ENCODE measurements at regions not wholly inside any gene's neighbourhood (a gene's known extent, or its start where the extent isn't known, plus 50 kb on each side); places are given as distances from the start of the nearest gene placed in this dataset.
"Not testable (repeated sequence)": the region's sequence is repeated elsewhere in the genome, so short reads cannot be mapped to it uniquely, and the experiment has no call there.

DNA sequence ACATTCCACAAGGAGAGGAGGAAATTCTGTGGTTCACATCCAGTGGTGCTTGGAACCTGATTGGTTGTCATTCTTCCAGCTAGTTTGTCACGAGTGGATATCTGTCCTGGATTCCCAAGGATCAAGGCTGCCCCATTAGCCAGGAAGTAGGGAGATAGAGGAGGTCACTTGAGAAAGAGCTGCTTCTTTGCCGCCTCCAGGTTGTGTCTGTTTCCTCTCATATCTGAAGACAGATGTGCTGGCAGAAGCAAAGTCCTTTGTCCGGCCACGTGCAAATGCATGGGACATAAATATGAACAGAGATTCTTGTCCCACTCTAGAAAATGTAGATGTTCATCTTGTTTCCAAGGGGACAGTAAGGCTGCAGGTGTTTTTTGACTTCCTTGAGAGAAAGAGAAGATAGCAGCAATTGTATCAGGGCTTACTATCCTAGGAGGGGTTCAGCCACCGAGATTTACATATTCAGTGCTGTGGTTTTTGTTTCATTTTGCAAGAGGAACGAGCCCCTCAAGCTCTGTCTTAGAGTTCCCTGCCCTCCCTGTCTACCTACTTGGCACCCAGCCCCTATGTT lies 174.4 kb downstream of the RPIA start:
- DNase-seq = no peak

DNA sequence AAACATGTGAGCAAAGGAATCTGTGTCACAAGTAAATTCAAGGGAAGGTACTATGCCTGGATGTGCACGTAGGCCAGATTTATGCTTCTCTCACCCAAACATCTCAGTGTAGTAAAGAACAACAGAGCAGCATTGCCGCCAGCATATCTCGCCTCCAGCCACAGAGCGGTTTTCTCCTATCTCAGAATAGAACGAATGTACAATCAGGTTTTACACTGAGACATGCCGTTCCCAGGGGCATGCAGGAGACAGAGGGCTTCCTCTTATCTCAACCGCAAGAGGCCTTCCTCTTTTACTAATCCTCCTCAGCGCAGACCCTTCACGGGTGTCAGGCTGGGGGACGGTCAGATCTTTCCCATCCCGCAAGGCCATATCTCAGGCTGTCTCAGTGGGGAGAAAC lies 175.3 kb downstream of the RPIA start:
- DNase-seq = no peak

DNA sequence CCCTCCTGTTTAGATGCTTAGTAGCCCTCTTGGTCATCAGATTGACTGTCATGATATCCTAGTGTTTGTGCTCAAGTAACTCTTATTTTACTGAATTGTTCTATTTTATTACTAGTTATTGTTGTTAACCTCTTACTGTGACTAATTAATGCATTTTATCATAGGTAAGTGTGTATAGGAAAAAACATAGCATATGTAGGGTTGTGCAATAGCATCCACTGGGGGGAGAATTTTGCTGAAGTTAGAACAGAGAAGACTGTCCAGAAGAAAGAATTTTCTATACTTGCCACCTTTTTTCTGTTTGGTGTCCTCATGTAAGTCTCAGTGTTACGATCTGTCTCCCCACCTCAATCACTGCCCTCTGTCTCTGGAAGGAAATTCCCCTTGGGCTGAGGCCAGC lies 177.4 kb downstream of the RPIA start:
- DNase-seq = no peak

DNA sequence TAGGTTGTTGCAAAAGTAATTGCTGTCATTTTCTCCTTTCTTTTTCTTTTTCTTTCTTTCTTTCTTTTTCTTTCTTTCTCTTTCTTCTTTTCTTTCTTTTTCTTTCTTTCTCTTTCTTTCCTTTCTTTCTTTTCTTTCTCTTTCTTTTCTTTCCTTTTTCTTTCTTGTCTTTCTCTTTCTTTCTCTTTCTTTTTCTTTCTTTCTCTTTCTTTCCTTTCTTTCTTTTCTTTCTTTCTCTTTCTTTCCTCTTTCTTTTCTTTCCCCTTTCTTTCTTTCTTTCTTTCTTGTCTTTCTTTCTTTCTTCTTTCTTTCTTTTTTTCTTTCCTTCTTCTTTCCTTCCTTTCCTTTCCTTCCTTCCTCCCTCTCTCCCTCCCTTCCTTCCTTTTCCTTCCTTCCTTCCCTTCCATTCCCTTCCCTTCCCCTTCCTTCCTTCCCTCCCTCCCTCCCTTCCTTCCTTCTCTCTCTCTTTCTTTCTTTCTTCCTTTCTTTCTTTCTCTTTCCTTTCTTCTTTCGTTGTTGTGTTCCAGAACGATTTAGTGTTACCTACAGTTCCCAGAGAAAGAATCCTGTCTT lies 178.9 kb downstream of the RPIA start:
- no peak for DNase-seq

DNA sequence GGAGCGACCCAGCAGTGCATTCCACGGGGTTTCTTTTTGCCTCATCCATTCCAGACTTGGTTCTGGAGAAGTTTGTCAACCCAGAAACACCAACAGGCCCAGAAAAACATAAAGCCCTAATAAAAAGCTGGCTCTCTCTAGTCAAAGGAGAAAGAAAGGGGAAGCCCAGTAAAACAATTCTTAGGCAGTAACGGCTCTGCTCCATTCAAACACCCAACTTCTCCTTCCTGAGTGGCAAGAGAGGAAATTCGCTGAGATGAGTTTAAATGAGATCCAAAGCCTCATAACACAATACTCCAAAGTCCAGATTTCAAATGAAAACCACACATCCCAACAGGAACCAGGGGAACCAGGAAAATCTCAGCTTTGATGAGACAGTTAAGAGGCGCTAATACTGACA lies 179.9 kb downstream of the RPIA start:
- no peak for DNase-seq

DNA sequence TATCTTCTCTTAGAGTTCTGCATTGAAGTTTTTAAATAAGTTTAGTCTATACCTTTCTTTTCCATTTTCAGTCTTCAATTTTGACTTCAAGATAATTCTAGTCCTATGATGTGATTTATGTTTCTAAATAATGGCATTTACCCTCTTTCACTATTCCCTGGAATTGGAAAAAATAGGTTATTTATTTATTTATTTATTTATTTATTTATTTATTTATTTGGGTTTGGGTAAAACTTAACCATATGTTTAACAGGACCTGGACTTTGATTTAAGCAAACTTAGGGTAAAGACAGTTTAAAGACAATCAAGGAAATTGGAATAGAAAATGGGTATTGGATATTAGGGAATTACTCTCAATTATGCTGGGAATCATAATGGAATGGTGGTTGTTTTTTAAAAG lies 182.1 kb downstream of the RPIA start:
- DNase-seq = no peak

DNA sequence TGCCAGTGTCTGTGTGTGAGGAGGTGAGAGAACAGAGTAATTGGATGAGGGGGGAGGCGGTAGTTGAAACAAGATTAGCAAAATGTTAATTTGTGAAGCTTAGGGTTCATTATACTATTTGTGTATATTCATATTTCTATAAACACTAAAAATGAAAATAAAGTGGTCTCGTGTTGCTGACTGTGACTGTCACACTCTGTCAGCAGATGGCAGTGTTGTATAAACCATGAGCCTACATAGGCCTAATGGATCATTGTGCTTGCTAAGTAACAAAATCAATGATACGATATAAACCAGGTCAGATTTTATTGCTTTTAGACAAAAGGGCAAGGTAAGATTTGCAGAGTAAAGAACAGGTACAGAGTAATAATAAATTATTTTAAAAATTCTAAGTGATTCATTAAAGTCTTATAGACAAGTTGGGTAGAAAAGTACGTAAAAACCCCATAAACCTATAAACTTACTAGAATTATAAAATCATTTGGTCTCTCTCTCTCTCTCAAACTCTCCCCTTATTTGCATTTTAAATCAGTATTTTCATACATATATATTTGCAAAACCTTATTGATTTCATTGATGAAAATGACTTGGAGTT lies 182.7 kb downstream of the RPIA start:
- peak; percentile 4 for DNase-seq

DNA sequence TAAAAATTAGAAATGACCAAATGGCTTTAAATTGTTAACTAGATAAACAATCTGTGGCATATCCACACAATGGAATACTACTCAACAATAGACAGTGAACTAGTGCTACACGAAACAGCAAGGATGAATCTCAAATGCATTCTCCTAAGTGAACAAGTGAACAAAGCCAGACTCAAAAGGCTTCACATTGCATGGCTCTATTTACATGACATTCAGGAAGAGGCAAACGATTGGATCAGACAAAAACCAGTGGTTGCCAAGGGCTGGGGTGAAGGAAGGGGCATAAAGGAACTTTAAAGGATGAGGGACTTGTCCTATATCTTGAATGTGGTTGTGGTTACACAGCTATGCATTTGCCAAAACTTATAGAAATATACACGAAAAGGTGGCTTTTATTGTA lies 184.3 kb downstream of the RPIA start:
- DNase-seq = no peak

DNA sequence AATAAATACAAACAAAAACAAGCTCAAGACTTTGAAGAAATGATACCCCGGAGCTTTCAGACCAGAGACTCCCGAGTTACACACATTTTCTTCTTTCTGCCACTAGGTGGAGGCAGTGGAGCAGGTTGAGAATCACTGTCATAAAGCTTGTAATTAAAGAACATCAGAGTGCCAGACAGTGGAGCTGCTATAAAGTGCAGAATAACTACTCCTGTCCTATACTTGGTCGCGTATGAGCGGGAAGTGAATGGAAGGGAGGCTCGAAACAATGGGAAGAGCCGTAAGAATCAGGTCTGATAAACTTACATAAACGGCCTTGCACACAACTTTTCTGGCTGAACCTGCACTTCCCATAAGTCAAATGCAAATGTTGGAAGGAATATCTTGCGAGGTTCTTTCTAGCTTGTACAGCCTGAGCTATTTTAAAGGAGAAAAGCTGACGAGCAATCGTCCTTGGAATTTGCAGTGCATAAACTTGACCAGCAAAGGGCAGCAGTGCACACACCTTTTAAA lies 189.0 kb downstream of the RPIA start:
- peak; percentile 23 for DNase-seq

DNA sequence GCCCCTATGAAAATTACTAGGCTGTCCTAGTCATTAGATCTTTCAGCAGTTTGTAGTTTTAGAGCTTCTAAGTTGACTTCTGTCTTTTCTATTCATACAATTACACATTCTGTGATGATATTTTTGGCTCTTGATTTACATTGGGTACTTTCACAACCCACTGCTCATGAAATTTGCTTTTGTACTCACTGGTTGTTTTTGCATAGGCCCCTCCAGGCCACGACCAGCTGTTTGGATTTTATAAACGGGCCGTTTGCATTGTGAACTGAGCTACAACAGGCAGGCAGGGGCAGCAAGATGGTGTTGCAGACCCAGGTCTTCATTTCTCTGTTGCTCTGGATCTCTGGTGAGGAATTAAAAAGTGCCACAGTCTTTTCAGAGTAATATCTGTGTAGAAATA lies 193.8 kb downstream of the RPIA start:
- DNase-seq = no peak

DNA sequence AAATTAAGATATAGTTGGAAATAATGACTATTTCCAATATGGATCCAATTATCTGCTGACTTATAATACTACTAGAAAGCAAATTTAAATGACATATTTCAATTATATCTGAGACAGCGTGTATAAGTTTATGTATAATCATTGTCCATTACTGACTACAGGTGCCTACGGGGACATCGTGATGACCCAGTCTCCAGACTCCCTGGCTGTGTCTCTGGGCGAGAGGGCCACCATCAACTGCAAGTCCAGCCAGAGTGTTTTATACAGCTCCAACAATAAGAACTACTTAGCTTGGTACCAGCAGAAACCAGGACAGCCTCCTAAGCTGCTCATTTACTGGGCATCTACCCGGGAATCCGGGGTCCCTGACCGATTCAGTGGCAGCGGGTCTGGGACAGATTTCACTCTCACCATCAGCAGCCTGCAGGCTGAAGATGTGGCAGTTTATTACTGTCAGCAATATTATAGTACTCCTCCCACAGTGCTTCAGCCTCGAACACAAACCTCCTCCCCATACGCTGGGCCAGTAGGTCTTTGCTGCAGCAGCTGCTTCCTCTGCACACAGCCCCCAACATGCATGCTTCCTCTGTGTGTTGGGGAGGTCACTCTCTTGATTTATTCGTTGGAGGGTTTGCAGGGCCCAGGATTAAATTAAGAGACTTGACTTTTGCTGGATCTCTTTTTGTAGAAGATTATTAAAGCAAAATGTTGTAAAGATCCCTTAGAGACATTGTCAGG lies 194.4 kb downstream of the RPIA start:
- DNase-seq = no peak

DNA sequence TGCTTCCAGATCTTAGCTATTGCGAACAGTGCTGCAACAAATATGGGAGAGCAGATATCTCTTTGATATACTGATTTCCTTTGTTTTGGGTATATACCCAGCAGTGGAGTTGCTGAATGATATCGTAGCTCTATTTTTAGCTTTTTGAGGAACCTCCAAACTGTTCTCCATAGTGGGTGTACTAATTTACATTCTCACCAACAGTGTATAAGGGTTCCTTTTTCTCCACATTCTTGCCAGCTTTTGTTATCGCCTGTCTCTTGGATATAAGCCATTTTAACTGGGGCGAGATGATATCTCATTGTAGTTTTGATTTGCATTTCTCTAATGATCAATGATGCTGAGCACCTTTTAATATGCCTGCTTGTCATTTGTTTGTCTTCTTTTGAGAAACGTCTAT lies 196.0 kb downstream of the RPIA start:
- DNase-seq = not testable (repeated sequence)

DNA sequence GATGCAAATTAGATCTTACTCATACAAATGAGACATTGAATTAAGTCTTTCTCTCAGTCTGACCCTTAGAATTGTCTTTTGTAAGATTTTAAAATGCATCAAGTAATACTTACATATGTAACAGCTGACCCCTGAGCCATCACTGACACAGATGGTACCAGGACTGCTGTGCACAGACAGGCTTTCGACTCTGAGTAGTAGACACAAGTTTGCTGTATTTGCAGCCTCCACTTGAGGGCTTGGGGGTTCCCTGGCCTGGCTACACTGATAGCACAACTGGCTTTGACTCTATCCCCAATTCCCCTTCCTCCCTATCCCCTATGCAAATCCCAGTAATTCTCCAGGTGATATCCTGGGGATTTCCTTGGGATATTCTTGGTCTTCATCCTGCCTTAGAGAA lies 200.7 kb downstream of the RPIA start:
- DNase-seq = no peak

DNA sequence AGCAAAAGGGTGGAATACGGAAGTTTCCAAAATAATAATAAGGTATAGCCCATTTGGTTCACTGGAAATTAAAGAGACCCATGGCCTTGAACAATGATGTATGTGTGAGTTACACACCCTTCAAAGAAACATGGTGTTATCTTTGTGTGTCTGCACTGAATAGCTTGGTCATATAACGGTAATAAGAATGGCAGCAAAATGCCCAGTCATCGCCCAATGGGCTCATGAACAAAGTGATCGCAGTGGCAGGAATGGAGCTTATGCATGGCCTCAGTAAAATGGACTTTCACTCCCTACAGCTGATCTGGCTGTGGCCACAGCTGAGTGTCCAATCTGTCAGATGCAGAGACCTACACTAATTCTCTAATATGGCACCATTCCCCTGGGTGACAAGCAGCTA lies 201.3 kb downstream of the RPIA start:
- DNase-seq = no peak

DNA sequence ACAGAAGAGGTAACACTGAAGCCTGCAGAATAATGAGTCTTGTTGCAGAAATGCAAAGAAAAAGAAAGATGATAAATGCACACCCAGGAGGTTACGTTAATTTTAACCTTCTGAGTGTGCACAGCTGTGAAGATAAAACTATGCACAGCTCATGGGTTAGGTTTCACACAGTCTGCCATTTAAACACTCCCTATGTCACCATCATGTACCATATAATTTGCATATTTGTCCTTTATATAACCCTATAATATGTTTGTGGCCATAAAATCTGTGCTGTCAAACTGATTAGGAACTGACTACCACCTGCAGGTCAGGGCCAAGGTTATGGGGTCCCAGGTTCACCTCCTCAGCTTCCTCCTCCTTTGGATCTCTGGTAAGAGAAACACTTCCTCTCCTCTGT lies 205.5 kb downstream of the RPIA start:
- no peak for DNase-seq

DNA sequence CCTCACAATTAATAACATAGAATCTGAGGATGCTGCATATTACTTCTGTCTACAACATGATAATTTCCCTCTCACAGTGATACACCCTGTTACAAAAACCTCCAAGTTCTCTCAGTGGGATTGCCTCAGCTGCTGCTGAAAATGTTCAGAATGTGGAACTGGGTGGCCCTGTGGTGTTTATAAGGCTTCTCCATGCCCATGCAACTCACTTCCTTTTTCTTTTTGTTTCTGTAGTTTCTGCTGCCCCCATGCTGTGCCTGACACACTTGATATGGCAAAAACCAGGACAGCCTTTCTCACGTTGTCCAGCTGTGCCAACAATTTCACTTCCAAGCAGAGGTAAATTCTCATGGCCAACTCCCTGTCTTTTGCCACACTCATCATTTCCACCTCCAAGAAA lies 206.2 kb downstream of the RPIA start:
- no peak for DNase-seq

DNA sequence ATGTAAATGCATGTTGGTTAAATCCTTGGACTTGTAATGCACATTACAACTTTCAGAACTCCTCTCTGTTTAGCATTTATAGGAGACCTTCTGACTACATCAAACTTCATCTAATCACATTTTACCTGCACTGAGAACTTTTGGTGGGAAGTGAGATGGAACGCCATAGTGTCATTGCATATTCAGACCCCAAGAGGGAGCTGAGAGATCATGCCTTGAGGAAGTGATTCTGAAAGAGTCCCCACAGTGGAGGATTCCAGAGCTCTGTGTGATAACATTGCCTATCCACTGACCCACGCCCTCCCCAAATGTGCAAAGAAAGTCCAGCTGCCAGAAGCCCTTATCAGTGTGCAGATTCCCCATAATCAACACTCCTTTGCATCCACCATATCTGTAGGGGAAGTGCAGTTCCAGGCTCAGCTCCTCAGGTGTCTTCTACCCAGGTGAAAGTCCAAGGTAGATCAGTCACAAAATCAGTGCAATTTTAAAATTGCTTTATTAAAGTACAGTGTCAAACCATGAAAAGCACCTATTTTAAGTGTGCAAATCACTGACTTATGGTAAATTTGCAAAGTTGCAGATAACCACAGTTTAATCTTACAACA lies 212.4 kb downstream of the RPIA start:
- peak; percentile 5 for DNase-seq

DNA sequence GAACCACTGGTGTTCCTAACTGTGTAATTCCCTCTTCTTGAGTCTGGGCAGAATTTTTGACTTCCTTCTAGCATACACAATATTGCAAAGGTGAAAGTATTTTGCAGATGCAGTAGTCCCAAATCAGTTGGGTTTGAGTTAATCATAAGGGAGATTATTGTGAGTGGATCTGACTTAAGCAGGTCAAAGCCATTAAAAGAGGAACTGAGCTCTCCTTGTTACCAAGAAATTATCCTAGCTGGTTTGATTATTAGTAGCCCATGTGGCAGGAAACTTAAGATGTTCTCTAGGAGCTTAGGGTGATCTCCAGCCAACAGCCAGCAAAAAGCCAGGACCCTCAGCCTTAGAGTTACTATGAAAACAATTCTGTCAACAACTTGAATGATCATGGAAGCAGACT lies 221.8 kb downstream of the RPIA start:
- DNase-seq = no peak

DNA sequence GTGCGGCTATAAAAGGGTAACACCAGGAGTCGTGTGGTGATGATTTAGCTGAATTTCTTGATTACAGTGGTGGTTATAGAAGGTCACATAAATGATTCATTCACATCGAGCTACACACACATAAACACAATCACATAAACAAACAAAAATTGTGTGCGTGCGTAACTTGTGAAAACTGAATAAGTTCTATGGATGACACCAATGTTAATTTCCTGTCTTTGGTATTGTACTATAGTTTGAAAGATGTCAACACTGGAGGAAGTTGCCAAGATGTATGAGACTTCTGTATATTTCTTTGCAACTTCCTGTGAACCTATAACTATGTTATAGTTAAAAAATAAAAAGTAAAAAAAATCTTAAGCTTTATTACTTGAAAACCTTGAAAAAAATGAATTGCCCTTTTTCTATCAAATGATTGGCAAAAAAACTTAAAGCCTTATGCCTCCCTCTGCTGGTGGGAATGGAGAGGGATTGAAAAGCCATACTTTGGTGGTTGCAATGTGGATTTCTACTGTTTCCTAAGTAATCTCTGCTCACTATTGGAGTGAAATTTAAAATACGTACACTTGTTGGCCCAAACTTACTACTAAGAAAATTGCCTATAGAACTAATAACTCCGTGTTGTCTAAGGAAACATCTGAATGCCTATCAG lies 227.7 kb downstream of the RPIA start:
- DNase-seq = no peak

DNA sequence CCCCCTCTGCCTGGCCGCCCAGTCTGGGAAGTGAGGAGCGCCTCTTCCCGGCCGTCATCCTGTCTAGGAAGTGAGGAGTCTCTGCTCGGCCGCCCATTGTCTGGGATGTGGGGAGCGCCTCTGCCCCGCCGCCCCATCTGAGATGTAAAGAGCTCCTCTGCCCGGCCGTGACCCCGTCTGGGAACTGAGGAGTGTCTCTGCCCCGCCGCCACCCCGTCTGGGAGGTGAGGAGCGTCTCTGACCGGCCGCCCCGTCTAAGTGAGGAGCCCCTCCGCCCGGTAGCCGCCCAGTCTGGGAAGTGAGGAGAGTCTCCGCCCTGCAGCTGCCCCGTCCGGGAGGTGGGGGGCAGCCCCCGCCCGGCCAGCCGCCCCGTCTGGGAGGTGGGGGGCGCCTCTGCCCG lies 228.9 kb downstream of the RPIA start:
- not testable (repeated sequence) for DNase-seq

DNA sequence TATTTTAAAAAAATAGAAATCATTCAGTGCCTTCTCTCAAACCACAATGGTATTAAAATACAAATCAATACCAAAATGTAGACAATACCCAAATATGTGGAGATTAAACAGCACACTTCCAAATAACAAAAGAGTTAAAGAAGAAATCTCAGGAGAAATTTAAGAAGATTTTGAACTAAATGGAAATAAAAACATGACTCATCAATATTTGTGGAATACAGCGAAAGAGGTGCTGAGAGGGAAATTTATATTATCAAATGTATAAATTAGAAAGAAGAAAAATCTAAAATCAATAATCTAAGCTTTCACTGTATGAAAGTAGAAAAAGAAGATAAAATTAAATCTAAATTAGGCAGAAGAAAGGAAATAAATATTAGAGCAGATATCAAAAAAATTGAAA lies 233.1 kb downstream of the RPIA start:
- no peak for DNase-seq

DNA sequence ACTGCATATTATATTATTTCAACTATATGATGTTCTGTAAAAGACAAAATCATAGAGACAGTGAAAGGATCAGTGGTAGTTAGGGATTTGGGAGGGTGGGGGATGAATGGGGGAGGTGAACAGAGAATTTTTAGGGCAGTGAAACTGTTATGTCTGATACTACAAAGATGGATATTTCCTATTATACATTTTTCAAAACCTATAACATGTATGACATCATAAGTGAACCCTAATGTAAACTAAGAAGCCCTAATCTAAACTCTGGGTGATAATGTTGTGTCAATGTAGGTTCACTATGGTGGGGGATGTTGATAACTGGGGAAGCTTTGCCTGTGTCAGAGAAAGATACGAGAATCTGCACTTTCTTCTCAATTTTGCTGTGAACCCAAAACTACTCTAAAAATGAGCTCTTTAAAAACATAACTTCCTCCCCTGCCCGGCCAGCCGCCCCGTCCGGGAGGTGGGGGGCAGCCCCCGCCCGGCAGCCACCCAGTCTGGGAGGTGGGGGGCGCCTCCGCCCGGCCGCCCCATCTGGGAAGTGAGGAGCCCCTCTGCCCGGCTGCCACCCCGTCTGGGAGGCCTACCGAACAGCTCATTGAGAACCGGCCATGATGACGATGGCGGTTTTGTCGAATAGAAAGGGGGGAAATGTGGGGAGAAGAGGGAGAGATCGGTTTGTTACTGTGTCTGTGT lies 234.4 kb downstream of the RPIA start:
- no peak for DNase-seq

DNA sequence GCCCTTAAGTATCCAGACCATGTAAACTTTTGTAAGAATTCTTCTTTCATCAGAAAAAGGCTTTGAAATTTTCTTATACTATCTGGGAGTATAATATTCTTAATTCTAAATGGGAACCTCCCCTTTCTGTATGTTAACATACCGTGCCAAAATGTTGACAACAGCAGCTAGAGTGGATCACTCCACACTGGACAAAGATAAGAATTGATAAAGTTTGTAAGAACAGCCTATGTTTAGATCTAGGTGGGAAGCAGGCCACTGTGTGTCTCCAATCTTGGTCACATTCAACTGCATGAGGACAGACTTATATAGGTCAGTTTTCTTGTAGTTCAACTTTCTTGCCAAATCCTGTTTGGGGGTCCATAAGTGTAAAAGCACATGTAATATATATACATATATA lies 235.7 kb downstream of the RPIA start:
- no peak for DNase-seq
